ENCODE measurements at regions not wholly inside any gene's neighbourhood (a gene's known extent, or its start where the extent isn't known, plus 50 kb on each side); places are given as distances from the start of the nearest gene placed in this dataset.

DNA sequence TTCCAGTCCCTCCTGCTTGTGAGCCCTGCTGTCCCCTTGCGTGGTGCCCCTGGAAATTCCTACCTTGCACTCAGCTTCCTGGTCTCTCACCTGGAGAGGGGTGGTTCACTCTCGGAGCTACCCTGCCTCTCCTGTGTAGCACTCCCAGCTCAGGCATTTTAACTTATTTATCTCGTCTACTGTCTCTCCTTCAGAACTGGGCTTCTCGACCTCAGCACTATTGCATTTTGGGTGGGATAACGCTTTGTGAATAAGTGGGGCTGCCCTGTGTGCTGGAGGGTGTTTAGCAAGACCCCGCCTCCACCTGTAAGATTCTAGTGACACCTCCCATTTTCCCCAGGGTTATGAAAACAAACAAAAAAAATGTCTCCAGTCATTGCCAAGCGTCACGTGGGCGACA, 56.0 kb upstream of the SORCS2 start:
- TF ChIP-seq, protein P1, sequence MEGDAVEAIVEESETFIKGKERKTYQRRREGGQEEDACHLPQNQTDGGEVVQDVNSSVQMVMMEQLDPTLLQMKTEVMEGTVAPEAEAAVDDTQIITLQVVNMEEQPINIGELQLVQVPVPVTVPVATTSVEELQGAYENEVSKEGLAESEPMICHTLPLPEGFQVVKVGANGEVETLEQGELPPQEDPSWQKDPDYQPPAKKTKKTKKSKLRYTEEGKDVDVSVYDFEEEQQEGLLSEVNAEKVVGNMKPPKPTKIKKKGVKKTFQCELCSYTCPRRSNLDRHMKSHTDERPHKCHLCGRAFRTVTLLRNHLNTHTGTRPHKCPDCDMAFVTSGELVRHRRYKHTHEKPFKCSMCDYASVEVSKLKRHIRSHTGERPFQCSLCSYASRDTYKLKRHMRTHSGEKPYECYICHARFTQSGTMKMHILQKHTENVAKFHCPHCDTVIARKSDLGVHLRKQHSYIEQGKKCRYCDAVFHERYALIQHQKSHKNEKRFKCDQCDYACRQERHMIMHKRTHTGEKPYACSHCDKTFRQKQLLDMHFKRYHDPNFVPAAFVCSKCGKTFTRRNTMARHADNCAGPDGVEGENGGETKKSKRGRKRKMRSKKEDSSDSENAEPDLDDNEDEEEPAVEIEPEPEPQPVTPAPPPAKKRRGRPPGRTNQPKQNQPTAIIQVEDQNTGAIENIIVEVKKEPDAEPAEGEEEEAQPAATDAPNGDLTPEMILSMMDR (IDR thresholded peaks at IDR 0.05) = no peak
- TF ChIP-seq POLR2A (IDR thresholded peaks at IDR 0.05) = no peak

All from testis (tissue), 2 donors.